ENCODE measurements at regions not wholly inside any gene's neighbourhood (a gene's known extent, or its start where the extent isn't known, plus 50 kb on each side); places are given as distances from the start of the nearest gene placed in this dataset.
"Not testable (repeated sequence)": the region's sequence is repeated elsewhere in the genome, so short reads cannot be mapped to it uniquely, and the experiment has no call there.

GRCh38 chr15:34640661-34641060 is 57.2 kb upstream of the GOLGA8B start:
- H3K27ac ChIP-seq, result no peak overlapping the region
- no peaks in the 10 kb centered on the region for H3K36me3 ChIP-seq (replicated peaks in 1 of 2)
- no peak for DNase-seq
- no peaks in the 10 kb centered on the region for H3K9me3 ChIP-seq (replicated peaks in 1 of 3)
- intact Hi-C loops (cut with DNase I), result no loop called here
- H3K27me3 ChIP-seq, result no peaks in the 10 kb centered on the region
- H3K4me1 ChIP-seq (replicated peaks in 1 of 2), result no peaks in the 10 kb centered on the region
- TF ChIP-seq CTCF (IDR thresholded peaks at IDR 0.05) (no peak), POLR2A (IDR thresholded peaks at IDR 0.05) (no peak)
- H3K4me3 ChIP-seq, result no peak overlapping the region

DNA sequence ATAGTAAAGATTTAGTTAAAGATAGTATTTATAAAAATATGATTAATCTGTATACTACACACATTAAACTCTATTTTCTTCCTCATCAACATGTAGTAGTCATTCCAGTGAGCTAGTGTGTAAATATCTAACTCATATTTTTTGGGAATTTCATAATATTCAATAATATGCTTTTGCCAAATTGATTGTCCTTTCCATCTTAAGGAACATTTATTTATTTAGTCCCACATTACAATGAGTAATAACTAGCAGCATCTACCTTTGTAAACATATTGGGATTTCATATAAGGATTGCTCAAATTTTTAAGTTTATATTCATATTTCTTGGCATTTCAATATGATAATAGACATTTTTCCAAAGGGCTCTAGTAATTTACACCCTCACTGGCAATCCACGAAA is 53.9 kb upstream of the GOLGA8B start:
- TF ChIP-seq POLR2A (IDR thresholded peaks at IDR 0.05) (no peak), CTCF (IDR thresholded peaks at IDR 0.05) (no peak)
- H3K36me3 ChIP-seq (replicated peaks in 1 of 2), result no peaks in the 10 kb centered on the region
- intact Hi-C loops (cut with DNase I), result no loop called here
- 92 to 100% (median 94%) methylated on average over 1 of the region's 1 CpG for WGBS, 4 donors
- H3K4me3 ChIP-seq, result no peak overlapping the region
- H3K27me3 ChIP-seq, result no peaks in the 10 kb centered on the region
- no peak for DNase-seq
- no peaks in the 10 kb centered on the region for H3K4me1 ChIP-seq (replicated peaks in 1 of 2)
- H3K27ac ChIP-seq, result no peak overlapping the region
- no peaks in the 10 kb centered on the region for H3K9me3 ChIP-seq (replicated peaks in 1 of 3)

- H3K4me1 ChIP-seq (replicated peaks in 1 of 2); DNase-seq; intact Hi-C loops (cut with DNase I); H3K9me3 ChIP-seq (replicated peaks in 1 of 3); H3K4me3 ChIP-seq; H3K27ac ChIP-seq; H3K27me3 ChIP-seq; H3K36me3 ChIP-seq (replicated peaks in 1 of 2): not testable (repeated sequence)
- WGBS, 4 donors, result 85 to 94% (median 90%) methylated on average over 4 of the region's 4 CpGs
These were observed 50.2 kb upstream of the GOLGA8B start for GRCh38 chr15:34633602-34634001.

All from adrenal gland (tissue), 9 donors.